ENCODE measurements at regions not wholly inside any gene's neighbourhood (a gene's known extent, or its start where the extent isn't known, plus 50 kb on each side); places are given as distances from the start of the nearest gene placed in this dataset.

DNA sequence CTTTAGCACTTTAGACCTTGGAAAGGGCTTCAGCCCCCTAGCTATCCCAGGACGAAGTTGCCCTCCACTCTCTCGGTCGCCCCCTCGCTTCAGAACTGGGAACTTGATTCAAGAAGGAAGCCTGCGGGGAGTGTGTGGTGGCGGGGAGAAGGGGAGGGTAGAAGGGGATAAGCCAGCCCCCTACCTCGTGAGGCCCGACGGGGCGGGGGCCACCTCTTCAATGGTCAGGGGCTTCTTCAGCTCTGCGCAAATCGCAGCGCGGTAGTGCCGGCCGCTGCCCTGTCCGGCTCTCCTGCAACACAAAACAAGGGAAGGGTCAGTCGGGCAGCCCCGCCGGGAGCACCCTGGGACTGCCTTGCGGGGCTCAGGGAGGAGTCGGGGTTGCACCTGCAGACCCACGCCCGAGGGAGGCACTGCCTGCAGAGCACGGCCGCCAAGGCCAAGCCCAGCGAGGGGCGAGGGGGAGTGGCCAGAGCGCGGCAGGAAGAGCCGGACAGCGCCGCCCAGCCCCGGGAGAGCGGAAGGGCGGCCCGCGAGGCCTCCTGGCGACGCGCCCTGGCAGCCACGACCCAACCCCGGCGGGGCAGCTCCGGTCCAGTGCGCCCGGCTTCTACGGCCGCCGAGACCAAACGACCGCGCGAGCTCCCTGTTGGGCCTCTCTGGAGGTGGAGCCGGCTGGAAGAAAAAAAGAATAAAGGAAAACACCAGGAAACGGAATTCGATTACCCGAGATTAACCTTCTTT, 56.2 kb upstream of the RASAL2 start (continued):
- no peak for TF ChIP-seq BRCA1 (IDR thresholded peaks at IDR 0.05)
- TF ChIP-seq BRCA1 (CRISPR knock-in tag; IDR thresholded peaks at IDR 0.05) = no peak
- no peak for TF ChIP-seq PPARD (CRISPR knock-in tag; IDR thresholded peaks at IDR 0.05)
- TF ChIP-seq MYNN (IDR thresholded peaks at IDR 0.05) = no peak
- no peak for TF ChIP-seq MYNN (CRISPR knock-in tag; IDR thresholded peaks at IDR 0.05)
- no peak for TF ChIP-seq FOXK1 (CRISPR knock-in tag; IDR thresholded peaks at IDR 0.05; ENCODE audit: borderline replicate concordance)
- TF ChIP-seq, protein P1, sequence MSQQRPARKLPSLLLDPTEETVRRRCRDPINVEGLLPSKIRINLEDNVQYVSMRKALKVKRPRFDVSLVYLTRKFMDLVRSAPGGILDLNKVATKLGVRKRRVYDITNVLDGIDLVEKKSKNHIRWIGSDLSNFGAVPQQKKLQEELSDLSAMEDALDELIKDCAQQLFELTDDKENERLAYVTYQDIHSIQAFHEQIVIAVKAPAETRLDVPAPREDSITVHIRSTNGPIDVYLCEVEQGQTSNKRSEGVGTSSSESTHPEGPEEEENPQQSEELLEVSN (IDR thresholded peaks at IDR 0.05; ENCODE audit: borderline replicate concordance in 1 of 2, extremely low read depth in 1 of 2, insufficient read depth in 1 of 2, insufficient read length in 1 of 2, low read depth in 1 of 2, low read length in 1 of 2, poor library complexity in 1 of 2, severe bottlenecking in 1 of 2) = peak; percentile 16 to 70
- TF ChIP-seq POLR2G (IDR thresholded peaks at IDR 0.05; ENCODE audit: low read depth, low read length) = peak; percentile 69
- TF ChIP-seq, protein P2, sequence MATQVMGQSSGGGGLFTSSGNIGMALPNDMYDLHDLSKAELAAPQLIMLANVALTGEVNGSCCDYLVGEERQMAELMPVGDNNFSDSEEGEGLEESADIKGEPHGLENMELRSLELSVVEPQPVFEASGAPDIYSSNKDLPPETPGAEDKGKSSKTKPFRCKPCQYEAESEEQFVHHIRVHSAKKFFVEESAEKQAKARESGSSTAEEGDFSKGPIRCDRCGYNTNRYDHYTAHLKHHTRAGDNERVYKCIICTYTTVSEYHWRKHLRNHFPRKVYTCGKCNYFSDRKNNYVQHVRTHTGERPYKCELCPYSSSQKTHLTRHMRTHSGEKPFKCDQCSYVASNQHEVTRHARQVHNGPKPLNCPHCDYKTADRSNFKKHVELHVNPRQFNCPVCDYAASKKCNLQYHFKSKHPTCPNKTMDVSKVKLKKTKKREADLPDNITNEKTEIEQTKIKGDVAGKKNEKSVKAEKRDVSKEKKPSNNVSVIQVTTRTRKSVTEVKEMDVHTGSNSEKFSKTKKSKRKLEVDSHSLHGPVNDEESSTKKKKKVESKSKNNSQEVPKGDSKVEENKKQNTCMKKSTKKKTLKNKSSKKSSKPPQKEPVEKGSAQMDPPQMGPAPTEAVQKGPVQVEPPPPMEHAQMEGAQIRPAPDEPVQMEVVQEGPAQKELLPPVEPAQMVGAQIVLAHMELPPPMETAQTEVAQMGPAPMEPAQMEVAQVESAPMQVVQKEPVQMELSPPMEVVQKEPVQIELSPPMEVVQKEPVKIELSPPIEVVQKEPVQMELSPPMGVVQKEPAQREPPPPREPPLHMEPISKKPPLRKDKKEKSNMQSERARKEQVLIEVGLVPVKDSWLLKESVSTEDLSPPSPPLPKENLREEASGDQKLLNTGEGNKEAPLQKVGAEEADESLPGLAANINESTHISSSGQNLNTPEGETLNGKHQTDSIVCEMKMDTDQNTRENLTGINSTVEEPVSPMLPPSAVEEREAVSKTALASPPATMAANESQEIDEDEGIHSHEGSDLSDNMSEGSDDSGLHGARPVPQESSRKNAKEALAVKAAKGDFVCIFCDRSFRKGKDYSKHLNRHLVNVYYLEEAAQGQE (IDR thresholded peaks at IDR 0.05; ENCODE audit: borderline replicate concordance) = peak; percentile 65
- TF ChIP-seq, protein P2 (CRISPR knock-in tag; IDR thresholded peaks at IDR 0.05; ENCODE audit: low read depth) = no peak
- TF ChIP-seq FOXA1 (IDR thresholded peaks at IDR 0.05; ENCODE audit: borderline replicate concordance) = no peak
- TF ChIP-seq, protein P3, sequence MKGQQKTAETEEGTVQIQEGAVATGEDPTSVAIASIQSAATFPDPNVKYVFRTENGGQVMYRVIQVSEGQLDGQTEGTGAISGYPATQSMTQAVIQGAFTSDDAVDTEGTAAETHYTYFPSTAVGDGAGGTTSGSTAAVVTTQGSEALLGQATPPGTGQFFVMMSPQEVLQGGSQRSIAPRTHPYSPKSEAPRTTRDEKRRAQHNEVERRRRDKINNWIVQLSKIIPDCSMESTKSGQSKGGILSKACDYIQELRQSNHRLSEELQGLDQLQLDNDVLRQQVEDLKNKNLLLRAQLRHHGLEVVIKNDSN (CRISPR knock-in tag; IDR thresholded peaks at IDR 0.05) = no peak
- TF ChIP-seq ZBTB7A (IDR thresholded peaks at IDR 0.05; ENCODE audit: borderline replicate concordance, control insufficient read depth, low read depth, low read length) = peak; percentile 41; the same call in 1 of the 2 replicates
- TF ChIP-seq, protein P4, sequence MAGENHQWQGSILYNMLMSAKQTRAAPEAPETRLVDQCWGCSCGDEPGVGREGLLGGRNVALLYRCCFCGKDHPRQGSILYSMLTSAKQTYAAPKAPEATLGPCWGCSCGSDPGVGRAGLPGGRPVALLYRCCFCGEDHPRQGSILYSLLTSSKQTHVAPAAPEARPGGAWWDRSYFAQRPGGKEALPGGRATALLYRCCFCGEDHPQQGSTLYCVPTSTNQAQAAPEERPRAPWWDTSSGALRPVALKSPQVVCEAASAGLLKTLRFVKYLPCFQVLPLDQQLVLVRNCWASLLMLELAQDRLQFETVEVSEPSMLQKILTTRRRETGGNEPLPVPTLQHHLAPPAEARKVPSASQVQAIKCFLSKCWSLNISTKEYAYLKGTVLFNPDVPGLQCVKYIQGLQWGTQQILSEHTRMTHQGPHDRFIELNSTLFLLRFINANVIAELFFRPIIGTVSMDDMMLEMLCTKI (IDR thresholded peaks at IDR 0.05; ENCODE audit: partially characterized antibody) = no peak
- TF ChIP-seq GABPB1 (CRISPR knock-in tag; IDR thresholded peaks at IDR 0.05) = peak; percentile 20; the same call in 1 of the 2 replicates
- no peak for TF ChIP-seq HNRNPL (IDR thresholded peaks at IDR 0.05; ENCODE audit: low read depth, low read length)
- 0 out of 2 replicates have a peak, but pooled peaks have one; percentile 19 for TF ChIP-seq RNF2 (IDR thresholded peaks at IDR 0.05)
